CD14-positive monocyte (primary cell): ENCODE measurements at regions not wholly inside any gene's neighbourhood (a gene's known extent, or its start where the extent isn't known, plus 50 kb on each side); places are given as distances from the start of the nearest gene placed in this dataset.

Experiments used
- DNase-seq, 3 donors: peaks; one replicate each; pipeline ENCODE4 v3.0.0-alpha.2; 2011 to 2022
- H2AFZ ChIP-seq: 2 replicates; pipeline ENCODE4 v1.6.0; 2012; ENCODE audit warnings: mild to moderate bottlenecking, low read depth, low read length, inconsistent platforms; ENCODE audit not compliant: insufficient read depth, poor library complexity, severe bottlenecking
- H3K27ac ChIP-seq, 2 donors: 1 replicate in 1 of 2; 2 replicates in 1 of 2; pipeline ENCODE4 v1.5.1; 2012 to 2013; ENCODE audit warnings: low read length in 2 of 2, control low read depth in 1 of 2, inconsistent platforms in 1 of 2, low read depth in 1 of 2, mild to moderate bottlenecking in 1 of 2
- H3K27me3 ChIP-seq, 2 donors: one replicate each; pipeline versions ENCODE4 v1.6.0 to v1.6.1; 2011 to 2013; ENCODE audit warnings: low read length in 2 of 2; ENCODE audit not compliant: control insufficient read depth in 2 of 2, insufficient read depth in 2 of 2
- H3K36me3 ChIP-seq, 2 donors: replicated peaks in 1 of 2; 1 replicate in 1 of 2; 2 replicates in 1 of 2; pipeline versions ENCODE4 v1.5.1 to v1.6.1; 2012 to 2013; ENCODE audit warnings: low read length in 2 of 2, control low read depth in 1 of 2, inconsistent platforms in 1 of 2, mild to moderate bottlenecking in 1 of 2; ENCODE audit not compliant: insufficient read depth in 2 of 2, control insufficient read depth in 1 of 2
- H3K4me1 ChIP-seq, 2 donors: 1 replicate in 1 of 2; 2 replicates in 1 of 2; pipeline versions ENCODE4 v1.5.1 to v1.6.1; 2012 to 2013; ENCODE audit warnings: low read length in 2 of 2, control low read depth in 1 of 2, inconsistent platforms in 1 of 2, mild to moderate bottlenecking in 1 of 2, moderate library complexity in 1 of 2; ENCODE audit not compliant: insufficient read depth in 2 of 2, control insufficient read depth in 1 of 2
- H3K4me2 ChIP-seq: replicated peaks from 2 replicates; pipeline ENCODE3; 2012; ENCODE audit warnings: low read length, moderate library complexity, mild to moderate bottlenecking; ENCODE audit not compliant: poor library complexity, severe bottlenecking; ENCODE audit errors: extremely low read depth
- H3K4me3 ChIP-seq, 3 experiments: fragments of 200-600 bp in 1 of 3; sonication (generic) in 1 of 3; replicated peaks in 1 of 3; 1 replicate in 2 of 3; 2 replicates in 1 of 3; pipeline ENCODE4 v1.5.1; 2011 to 2013; ENCODE audit warnings: low read length in 3 of 3, mild to moderate bottlenecking in 3 of 3, control low read depth in 2 of 3, low read depth in 2 of 3, inconsistent platforms in 1 of 3, moderate library complexity in 1 of 3
- H3K79me2 ChIP-seq: 2 replicates; pipeline ENCODE4 v1.6.0; 2012; ENCODE audit warnings: mild to moderate bottlenecking, control low read depth, inconsistent platforms, low read length, moderate library complexity; ENCODE audit not compliant: insufficient read depth
- H3K9ac ChIP-seq: 2 replicates; pipeline ENCODE4 v1.6.0; 2017; ENCODE audit warnings: low read length, mild to moderate bottlenecking; ENCODE audit not compliant: insufficient read depth, poor library complexity, severe bottlenecking
- H3K9me3 ChIP-seq, 2 donors: replicated peaks in 1 of 2; 1 replicate in 1 of 2; 2 replicates in 1 of 2; pipeline versions ENCODE4 v1.5.1 to v1.6.1; 2012 to 2013; ENCODE audit warnings: low read length in 2 of 2, control low read depth in 1 of 2; ENCODE audit not compliant: control insufficient read depth in 1 of 2, insufficient read depth in 1 of 2
- H4K20me1 ChIP-seq: 2 replicates; pipeline ENCODE4 v1.6.0; 2012; ENCODE audit warnings: mild to moderate bottlenecking, low read length, control low read depth, moderate library complexity; ENCODE audit not compliant: insufficient read depth
- H3K27ac Mint-ChIP-seq, 7 donors: one replicate each; pipeline ENCODE4 v1.8.0; 2020; ENCODE audit warnings: mild to moderate bottlenecking in 7 of 7, mixed read lengths in 7 of 7, moderate library complexity in 6 of 7, inconsistent platforms in 2 of 7
- H3K27me3 Mint-ChIP-seq, 3 donors: one replicate each; pipeline ENCODE4 v1.8.0; 2021 to 2022; ENCODE audit warnings: low read depth in 3 of 3, mild to moderate bottlenecking in 3 of 3, mixed read lengths in 3 of 3, moderate library complexity in 3 of 3, inconsistent platforms in 1 of 3
- H3K36me3 Mint-ChIP-seq, 2 donors: one replicate each; pipeline ENCODE4 v1.8.0; 2020; ENCODE audit warnings: mixed read lengths in 2 of 2, inconsistent platforms in 1 of 2, mild to moderate bottlenecking in 1 of 2
- H3K4me1 Mint-ChIP-seq: one replicate; pipeline ENCODE4 v1.8.0; 2020; ENCODE audit warnings: mild to moderate bottlenecking, mixed read lengths
- H3K4me3 Mint-ChIP-seq, 2 donors: one replicate each; pipeline ENCODE4 v1.8.0; 2020; ENCODE audit warnings: mild to moderate bottlenecking in 2 of 2, mixed read lengths in 2 of 2, moderate library complexity in 1 of 2
- H3K9me3 Mint-ChIP-seq, 7 donors: one replicate each; pipeline ENCODE4 v1.8.0; 2020 to 2022; ENCODE audit warnings: mixed read lengths in 7 of 7, mild to moderate bottlenecking in 6 of 7, moderate library complexity in 6 of 7, inconsistent platforms in 2 of 7
- CTCF ChIP-seq: fragments of 200-600 bp; IDR thresholded peaks from one replicate; pipeline ENCODE4 v1.8.0; 2022; ENCODE audit warnings: antibody characterized with exemption, mild to moderate bottlenecking
- WGBS: methylation state at CpG from one replicate; pipeline ENCODE4 v1.1.5; 2013; ENCODE audit warnings: missing lambda C conversion rate; ENCODE audit not compliant: insufficient coverage; 5-methylcytosine and 5-hydroxymethylcytosine counted together
- intact Hi-C, 2 donors: fragments of 100-400 bp; cut with micrococcal nuclease; formaldehyde crosslinking; loops; one replicate each; pipeline versions ENCODE4 v1.15.0 to v1.15.1; 2023

- H3K4me2 ChIP-seq = no peak overlapping the region
- 90% methylated on average over 2 of the region's 4 CpGs for WGBS
- Mint-ChIP-seq H3K4me1 (peaks cover 13% of the 10 kb centered on the region), H3K9me3 (no peaks in the 10 kb centered on the region), H3K27ac (peak overlapping the region in 1 of 7 donors; percentile 4), H3K27me3 (no peaks in the 10 kb centered on the region), H3K36me3 (no peaks in the 10 kb centered on the region), H3K4me3 (no peak overlapping the region)
- no peak for TF ChIP-seq CTCF
- H2AFZ ChIP-seq = no peak overlapping the region
- H3K36me3 ChIP-seq = no peaks in the 10 kb centered on the region
- no peaks in the 10 kb centered on the region for H3K79me2 ChIP-seq
- no peak overlapping the region for H3K27ac ChIP-seq
- no peaks in the 10 kb centered on the region for H3K9me3 ChIP-seq
- H3K27me3 ChIP-seq = no peaks in the 10 kb centered on the region
- intact Hi-C loops = no loop called here
- H3K9ac ChIP-seq = no peak overlapping the region
- no peak for DNase-seq
- no peak overlapping the region for H3K4me3 ChIP-seq
- peaks cover 12% of the 10 kb centered on the region in 2 donors for H3K4me1 ChIP-seq
- H4K20me1 ChIP-seq = no peaks in the 10 kb centered on the region
Measured at GRCh38 chr5:33244441-33245150, 196.2 kb upstream of the TARS1 start.

- Mint-ChIP-seq H3K27ac (no peak overlapping the region), H3K9me3 (no peaks in the 10 kb centered on the region), H3K27me3 (no peaks in the 10 kb centered on the region), H3K4me1 (no peaks in the 10 kb centered on the region), H3K36me3 (no peaks in the 10 kb centered on the region), H3K4me3 (no peak overlapping the region)
- Histone ChIP-seq H3K27me3 (no peaks in the 10 kb centered on the region), H2AFZ (no peak overlapping the region), H4K20me1 (no peaks in the 10 kb centered on the region), H3K9me3 (no peaks in the 10 kb centered on the region), H3K27ac (no peak overlapping the region), H3K79me2 (no peaks in the 10 kb centered on the region), H3K9ac (no peak overlapping the region), H3K4me2 (no peak overlapping the region), H3K36me3 (no peaks in the 10 kb centered on the region), H3K4me1 (no peaks in the 10 kb centered on the region), H3K4me3 (no peak overlapping the region)
- WGBS = no CpG with 5 or more reads among the region's 1 CpG
- DNase-seq = no peak
- intact Hi-C loops = no loop called here
- no peak for TF ChIP-seq CTCF
Measured at GRCh38 chr5:33254579-33254978, 186.2 kb upstream of the TARS1 start.
